Occipital lobe (tissue), 1 donor: ENCODE measurements at regions not wholly inside any gene's neighbourhood (a gene's known extent, or its start where the extent isn't known, plus 50 kb on each side); places are given as distances from the start of the nearest gene placed in this dataset.

Source experiments
- DNase-seq: peaks from one replicate; lab custom pipeline; 2025; lab: John Stamatoyannopoulos, UW

GRCh38 chr21:16476056-16476825 lies 746.5 kb downstream of the USP25 start:
- DNase-seq: no peak

- no peak for DNase-seq
These were observed 758.3 kb downstream of the USP25 start for GRCh38 chr21:16488042-16488441.

- no peak for DNase-seq
These were observed 762.6 kb downstream of the USP25 start for GRCh38 chr21:16492356-16492755.

GRCh38 chr21:16492892-16493291 lies 763.1 kb downstream of the USP25 start:
- DNase-seq: no peak

- DNase-seq: no peak
These were observed 766.8 kb downstream of the USP25 start for GRCh38 chr21:16496609-16497008.

- DNase-seq: no peak
These were observed 770.5 kb downstream of the USP25 start for GRCh38 chr21:16500271-16500670.

GRCh38 chr21:16502273-16502672 lies 772.5 kb downstream of the USP25 start:
- no peak for DNase-seq

- no peak for DNase-seq
These were observed 773.1 kb downstream of the USP25 start for GRCh38 chr21:16502897-16503296.

GRCh38 chr21:16504281-16504680 lies 774.5 kb downstream of the USP25 start:
- no peak for DNase-seq

GRCh38 chr21:16504766-16505165 lies 775.0 kb downstream of the USP25 start:
- DNase-seq: no peak

- DNase-seq: no peak
These were observed 779.7 kb downstream of the USP25 start for GRCh38 chr21:16509476-16509875.

GRCh38 chr21:16514316-16514715 lies 784.5 kb downstream of the USP25 start:
- no peak for DNase-seq

- DNase-seq: no peak
These were observed 787.6 kb downstream of the USP25 start for GRCh38 chr21:16517383-16517782.

- no peak for DNase-seq
These were observed 789.3 kb downstream of the USP25 start for GRCh38 chr21:16519036-16519435.

- DNase-seq: no peak
These were observed 789.9 kb downstream of the USP25 start for GRCh38 chr21:16519644-16520043.

GRCh38 chr21:16522548-16522947 lies 792.8 kb downstream of the USP25 start:
- no peak for DNase-seq

- no peak for DNase-seq
These were observed 800.9 kb downstream of the USP25 start for GRCh38 chr21:16530656-16531055.

- DNase-seq: no peak
These were observed 803.1 kb downstream of the USP25 start for GRCh38 chr21:16532840-16533239.

GRCh38 chr21:16533692-16534407 lies 804.1 kb downstream of the USP25 start:
- DNase-seq: no peak

GRCh38 chr21:16534408-16535101 lies 804.8 kb downstream of the USP25 start:
- DNase-seq: peak; percentile 68

- DNase-seq: peak; percentile 81
These were observed 805.3 kb downstream of the USP25 start for GRCh38 chr21:16535102-16535422.

GRCh38 chr21:16535626-16536025 lies 805.8 kb downstream of the USP25 start:
- no peak for DNase-seq

- no peak for DNase-seq
These were observed 806.4 kb downstream of the USP25 start for GRCh38 chr21:16536140-16536539.
